Adrenal gland (tissue), 5 donors: ENCODE measurements at regions not wholly inside any gene's neighbourhood (a gene's known extent, or its start where the extent isn't known, plus 50 kb on each side); places are given as distances from the start of the nearest gene placed in this dataset.

Experiments used
- CTCF ChIP-seq, 6 experiments: fragments of 450-650 bp in 4 of 6; fragments of 200-600 bp in 2 of 6; sonication (generic) in 1 of 6; IDR thresholded peaks; 1 replicate in 5 of 6; 2 replicates in 1 of 6; pipeline versions ENCODE4 v1.5.1 to v1.8.0; 2016 to 2021; ENCODE audit warnings: antibody characterized with exemption in 6 of 6, mild to moderate bottlenecking in 2 of 6, moderate library complexity in 1 of 6
- POLR2A ChIP-seq, 2 donors: fragments of 450-650 bp; IDR thresholded peaks; one replicate each; pipeline ENCODE4 v1.6.1; 2017; ENCODE audit warnings: antibody characterized with exemption in 2 of 2, mild to moderate bottlenecking in 2 of 2, moderate library complexity in 1 of 2
- donor health status: DM: no; HTN: no; CAD: no.

GRCh38 chr9:82353631-82354278, 365.2 kb downstream of the SPATA31D1 start:
- TF ChIP-seq CTCF (IDR thresholded peaks at IDR 0.05) (no peak), POLR2A (IDR thresholded peaks at IDR 0.05) (no peak)
